ENCODE measurements at regions not wholly inside any gene's neighbourhood (a gene's known extent, or its start where the extent isn't known, plus 50 kb on each side); places are given as distances from the start of the nearest gene placed in this dataset.

DNA sequence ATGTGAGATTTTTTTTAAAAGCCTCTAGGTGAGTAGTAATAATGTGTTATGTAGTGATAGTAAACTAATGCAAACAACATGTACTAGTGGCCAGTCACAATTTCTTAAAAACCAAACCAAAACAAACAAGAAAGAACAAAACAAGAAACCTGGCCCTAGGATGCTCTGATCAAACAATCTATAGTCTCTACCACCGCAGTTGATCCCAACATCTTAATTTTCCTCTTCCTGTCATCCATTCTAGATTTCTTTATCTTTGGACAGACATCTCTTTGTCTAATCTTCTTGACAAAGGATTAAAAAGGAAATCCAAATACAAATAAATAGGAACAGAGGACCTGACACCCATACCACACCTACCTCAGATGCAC, 188.2 kb upstream of the ADAMTS5 start:
- no peak overlapping the region for H3K4me3 ChIP-seq
- no peaks in the 10 kb centered on the region for H3K9me3 ChIP-seq
- TF ChIP-seq, protein P1, sequence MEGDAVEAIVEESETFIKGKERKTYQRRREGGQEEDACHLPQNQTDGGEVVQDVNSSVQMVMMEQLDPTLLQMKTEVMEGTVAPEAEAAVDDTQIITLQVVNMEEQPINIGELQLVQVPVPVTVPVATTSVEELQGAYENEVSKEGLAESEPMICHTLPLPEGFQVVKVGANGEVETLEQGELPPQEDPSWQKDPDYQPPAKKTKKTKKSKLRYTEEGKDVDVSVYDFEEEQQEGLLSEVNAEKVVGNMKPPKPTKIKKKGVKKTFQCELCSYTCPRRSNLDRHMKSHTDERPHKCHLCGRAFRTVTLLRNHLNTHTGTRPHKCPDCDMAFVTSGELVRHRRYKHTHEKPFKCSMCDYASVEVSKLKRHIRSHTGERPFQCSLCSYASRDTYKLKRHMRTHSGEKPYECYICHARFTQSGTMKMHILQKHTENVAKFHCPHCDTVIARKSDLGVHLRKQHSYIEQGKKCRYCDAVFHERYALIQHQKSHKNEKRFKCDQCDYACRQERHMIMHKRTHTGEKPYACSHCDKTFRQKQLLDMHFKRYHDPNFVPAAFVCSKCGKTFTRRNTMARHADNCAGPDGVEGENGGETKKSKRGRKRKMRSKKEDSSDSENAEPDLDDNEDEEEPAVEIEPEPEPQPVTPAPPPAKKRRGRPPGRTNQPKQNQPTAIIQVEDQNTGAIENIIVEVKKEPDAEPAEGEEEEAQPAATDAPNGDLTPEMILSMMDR (IDR thresholded peaks at IDR 0.05) = no peak
- no peak for DNase-seq (ENCODE audit: low spot score)
- H3K27me3 ChIP-seq = no peaks in the 10 kb centered on the region
- H3K36me3 ChIP-seq = no peaks in the 10 kb centered on the region
- peaks cover 0 to 10% of the 10 kb centered on the region in 2 donors for H3K4me1 ChIP-seq
- H3K27ac ChIP-seq = no peak overlapping the region

DNA sequence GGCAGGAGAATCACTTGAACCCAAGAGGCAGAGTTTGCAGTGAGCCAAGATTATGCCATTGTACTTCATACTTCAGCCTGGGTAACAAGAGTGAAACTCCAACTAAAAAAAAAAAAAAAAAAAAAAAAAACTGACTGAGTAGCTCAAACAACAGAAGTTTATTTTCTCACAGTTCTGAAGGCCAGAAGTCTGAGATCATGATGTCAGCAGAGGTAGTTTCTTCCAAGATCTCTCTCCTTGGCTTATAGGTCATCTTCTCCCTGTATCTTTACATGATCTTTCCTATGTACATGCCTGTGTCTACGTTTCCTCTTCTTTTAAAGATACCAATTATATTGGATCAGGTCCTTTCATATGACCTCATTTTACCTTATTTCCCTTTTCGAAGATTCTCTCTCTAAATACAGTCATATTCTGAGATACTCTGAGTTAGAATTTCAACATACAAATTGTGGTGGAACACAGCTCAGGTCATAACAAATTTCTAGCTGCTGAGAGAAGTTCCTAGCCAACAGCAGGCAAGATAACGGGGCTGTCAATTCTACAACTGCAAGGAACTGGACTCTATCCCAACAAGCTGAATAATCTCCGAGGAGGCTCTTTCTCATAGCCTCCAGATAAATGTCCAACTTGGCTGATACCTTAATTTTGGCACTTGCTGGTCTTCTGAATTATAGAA, 187.7 kb upstream of the ADAMTS5 start:
- Histone ChIP-seq H3K27ac (peak overlapping the region; percentile 30 to 48), H3K9me3 (no peaks in the 10 kb centered on the region), H3K27me3 (no peaks in the 10 kb centered on the region), H3K36me3 (no peaks in the 10 kb centered on the region), H3K4me3 (no peak overlapping the region), H3K4me1 (peaks cover 0 to 10% of the 10 kb centered on the region in 2 donors)
- DNase-seq (ENCODE audit: low spot score) = peak; percentile 61
- TF ChIP-seq, protein P1 (IDR thresholded peaks at IDR 0.05) = no peak

DNA sequence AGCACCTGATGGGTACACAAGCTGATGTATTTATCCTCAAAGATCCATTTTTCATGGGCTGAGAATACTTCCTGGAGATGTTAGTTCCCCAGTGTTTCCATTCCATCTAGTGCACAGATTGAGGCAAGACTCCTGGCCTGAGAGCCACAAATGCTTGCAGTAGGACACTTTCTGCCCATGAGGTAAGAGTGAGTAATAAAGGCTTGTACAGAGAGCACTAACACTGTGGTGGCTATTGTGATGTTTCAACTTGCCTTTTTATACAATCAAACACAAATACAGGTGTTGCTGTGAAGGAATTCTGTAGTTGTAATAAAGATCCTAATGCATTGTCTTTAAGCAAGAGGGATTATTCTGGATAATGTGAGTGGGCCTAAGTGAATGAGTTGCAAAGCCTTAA, 186.1 kb upstream of the ADAMTS5 start:
- peaks cover 0 to 10% of the 10 kb centered on the region in 2 donors for H3K4me1 ChIP-seq
- DNase-seq (ENCODE audit: low spot score) = no peak
- TF ChIP-seq, protein P1 (IDR thresholded peaks at IDR 0.05) = no peak
- no peak overlapping the region for H3K27ac ChIP-seq
- H3K36me3 ChIP-seq = no peaks in the 10 kb centered on the region
- H3K9me3 ChIP-seq = no peaks in the 10 kb centered on the region
- no peak overlapping the region for H3K4me3 ChIP-seq
- no peaks in the 10 kb centered on the region for H3K27me3 ChIP-seq

DNA sequence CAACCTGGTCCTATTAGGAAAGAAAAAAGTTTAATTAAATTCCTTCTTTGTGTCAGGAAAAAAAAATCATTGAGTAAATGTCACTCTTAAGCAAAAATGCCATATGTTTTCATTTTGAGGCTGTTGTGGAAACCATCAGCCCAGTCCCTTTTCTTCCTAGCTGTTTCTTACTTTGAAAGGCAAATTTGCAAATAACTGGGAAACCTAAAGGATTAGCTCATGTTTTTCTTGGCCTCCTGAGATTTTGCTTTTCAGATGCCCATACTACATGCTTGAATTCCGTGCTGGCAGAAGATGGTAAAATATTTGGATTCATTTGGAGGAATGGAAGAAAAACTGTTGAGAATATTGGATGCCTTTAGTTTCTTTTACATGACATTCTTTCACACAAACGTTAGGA, 182.1 kb upstream of the ADAMTS5 start:
- no peaks in the 10 kb centered on the region for H3K36me3 ChIP-seq
- no peak overlapping the region for H3K27ac ChIP-seq
- no peak overlapping the region for H3K4me3 ChIP-seq
- no peak for DNase-seq (ENCODE audit: low spot score)
- H3K4me1 ChIP-seq = peaks cover 0 to 2% of the 10 kb centered on the region in 2 donors
- TF ChIP-seq, protein P1 (IDR thresholded peaks at IDR 0.05) = no peak
- no peaks in the 10 kb centered on the region for H3K27me3 ChIP-seq
- H3K9me3 ChIP-seq = no peaks in the 10 kb centered on the region

DNA sequence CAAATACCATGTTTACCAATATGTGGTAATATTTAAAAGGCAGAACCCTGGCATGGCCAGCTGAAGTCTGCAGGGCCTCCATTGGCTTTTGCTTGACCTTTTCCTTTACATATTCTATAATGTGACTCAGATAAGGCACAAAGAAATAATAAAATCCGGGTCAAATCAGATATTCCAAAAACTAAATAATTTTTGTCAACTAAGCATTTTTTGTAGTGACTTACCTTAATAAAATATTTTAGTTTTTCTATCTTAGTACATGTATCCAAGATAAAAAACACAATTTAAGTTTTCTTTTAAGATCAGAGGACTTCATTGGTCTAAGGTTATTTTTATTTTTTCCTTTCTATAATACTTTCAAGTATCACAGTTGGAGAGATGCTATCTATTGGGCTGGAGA, 179.4 kb upstream of the ADAMTS5 start:
- TF ChIP-seq, protein P1 (IDR thresholded peaks at IDR 0.05) = no peak
- Histone ChIP-seq H3K4me3 (no peak overlapping the region), H3K27me3 (no peaks in the 10 kb centered on the region), H3K36me3 (no peaks in the 10 kb centered on the region), H3K27ac (no peak overlapping the region), H3K4me1 (peaks cover 0 to 2% of the 10 kb centered on the region in 2 donors), H3K9me3 (no peaks in the 10 kb centered on the region)
- DNase-seq (ENCODE audit: low spot score) = no peak
